GM23338 (cell line): ENCODE measurements at regions not wholly inside any gene's neighbourhood (a gene's known extent, or its start where the extent isn't known, plus 50 kb on each side); places are given as distances from the start of the nearest gene placed in this dataset.

Experiments
- CTCF ChIP-seq, 2 experiments: fragments of 200-600 bp in 1 of 2; sonication (generic) in 1 of 2; conservative IDR thresholded peaks; 2 replicates each; pipeline versions ENCODE4 v1.5.1 to v1.6.1; 2016 to 2017; ENCODE audit warnings: antibody characterized with exemption in 2 of 2, low read depth in 2 of 2, mild to moderate bottlenecking in 2 of 2, moderate library complexity in 1 of 2
- ETS1 ChIP-seq: IDR thresholded peaks from 2 replicates; pipeline ENCODE4 v1.6.1; 2016; ENCODE audit warnings: antibody characterized with exemption
- EZH2 ChIP-seq: fragments of 200-600 bp; sonication (generic); IDR thresholded peaks from one replicate; pipeline ENCODE4 v1.8.0; 2017; ENCODE audit warnings: antibody characterized with exemption, mild to moderate bottlenecking, low read depth; ENCODE audit not compliant: unreplicated experiment
- EZH2phosphoT487 ChIP-seq: fragments of 200-600 bp; sonication (generic); IDR thresholded peaks from one replicate; pipeline ENCODE4 v1.8.1; 2018; ENCODE audit warnings: antibody characterized with exemption; ENCODE audit not compliant: unreplicated experiment
- NANOG ChIP-seq: IDR thresholded peaks from 2 replicates; pipeline ENCODE4 v1.6.1; 2016; ENCODE audit warnings: antibody characterized with exemption, borderline replicate concordance
- POLR2AphosphoS5 ChIP-seq: IDR thresholded peaks from 2 replicates; pipeline ENCODE4 v1.6.1; 2016; ENCODE audit warnings: antibody characterized with exemption, low read depth
- REST ChIP-seq: IDR thresholded peaks from one replicate; pipeline ENCODE4 v1.6.1; 2018; ENCODE audit warnings: antibody characterized with exemption; ENCODE audit not compliant: unreplicated experiment
- STAT1 ChIP-seq: IDR thresholded peaks from one replicate; pipeline ENCODE4 v1.6.1; 2016; ENCODE audit warnings: antibody characterized with exemption; ENCODE audit not compliant: unreplicated experiment
- ZNF462 ChIP-seq: fragments of 250-450 bp; sonication (Bioruptor Pico); IDR thresholded peaks from 2 replicates; pipeline ENCODE4 v1.5.0; 2020; ENCODE audit warnings: mild to moderate bottlenecking, moderate library complexity

- TF ChIP-seq CTCF (conservative IDR thresholded peaks at IDR 0.05; ENCODE audit: low read depth in 2 of 2) (no peak), POLR2AphosphoS5 (no peak), EZH2 (no peak), EZH2phosphoT487 (no peak), ZNF462 (CRISPR knock-in tag) (no peak), REST (no peak), NANOG (no peak), ETS1 (no peak), STAT1 (no peak)
Observed at GRCh38 chr10:61319386-61320256, 133.6 kb downstream of the TMEM26 start.
